ENCODE measurements at regions not wholly inside any gene's neighbourhood (a gene's known extent, or its start where the extent isn't known, plus 50 kb on each side); places are given as distances from the start of the nearest gene placed in this dataset.
"Not testable (repeated sequence)": the region's sequence is repeated elsewhere in the genome, so short reads cannot be mapped to it uniquely, and the experiment has no call there.

GRCh38 chr5:101637599-101637998, 658.5 kb downstream of the SLCO4C1 start:
- no peak overlapping the region for H3K27ac ChIP-seq
- no peak for TF ChIP-seq POLR2A (IDR thresholded peaks at IDR 0.05)
- TF ChIP-seq POLR2AphosphoS5 (IDR thresholded peaks at IDR 0.05): no peak
- TF ChIP-seq CTCF (IDR thresholded peaks at IDR 0.05): no peak
- TF ChIP-seq EP300 (IDR thresholded peaks at IDR 0.05): no peak
- H3K4me1 ChIP-seq: no peaks in the 10 kb centered on the region
- no peaks in the 10 kb centered on the region for H3K9me3 ChIP-seq
- 94% methylated on average over 2 of the region's 2 CpGs; no CpG with 5 or more reads in 1 of the 2 donors for WGBS, 2 donors (ENCODE audit: low coverage in 1 of 2)
- no peak overlapping the region for H3K4me3 ChIP-seq
- no peaks in the 10 kb centered on the region for H3K36me3 ChIP-seq
- H3K27me3 ChIP-seq: no peaks in the 10 kb centered on the region
- no peak for ATAC-seq

GRCh38 chr5:101627770-101628169, 668.3 kb downstream of the SLCO4C1 start:
- WGBS, 2 donors (ENCODE audit: low coverage in 1 of 2): 51% methylated on average over 2 of the region's 2 CpGs; no CpG with 5 or more reads in 1 of the 2 donors
- H3K36me3 ChIP-seq: not testable (repeated sequence)

GRCh38 chr5:101626572-101626971, 669.5 kb downstream of the SLCO4C1 start:
- Histone ChIP-seq H3K9me3 (no peaks in the 10 kb centered on the region), H3K27me3 (no peaks in the 10 kb centered on the region), H3K4me3 (no peak overlapping the region), H3K36me3 (no peaks in the 10 kb centered on the region), H3K4me1 (no peaks in the 10 kb centered on the region), H3K27ac (no peak overlapping the region)
- no peak for ATAC-seq
- TF ChIP-seq POLR2AphosphoS5 (IDR thresholded peaks at IDR 0.05): no peak
- TF ChIP-seq CTCF (IDR thresholded peaks at IDR 0.05): no peak
- TF ChIP-seq POLR2A (IDR thresholded peaks at IDR 0.05): no peak
- no peak for TF ChIP-seq EP300 (IDR thresholded peaks at IDR 0.05)
- WGBS, 2 donors (ENCODE audit: low coverage in 1 of 2): 44 to 58% methylated on average over 1 of the region's 1 CpG

More at GRCh38 chr5:101627770-101628169, 668.3 kb downstream of the SLCO4C1 start:
- H3K4me1 ChIP-seq, ATAC-seq, H3K9me3 ChIP-seq, H3K4me3 ChIP-seq, H3K27ac ChIP-seq, H3K27me3 ChIP-seq: not testable (repeated sequence)

GRCh38 chr5:101611039-101611438, 685.0 kb downstream of the SLCO4C1 start:
- WGBS, 2 donors (ENCODE audit: low coverage in 1 of 2): 78% methylated on average over 5 of the region's 6 CpGs; no CpG with 5 or more reads in 1 of the 2 donors
- Histone ChIP-seq H3K4me3 (no peak overlapping the region), H3K9me3 (no peaks in the 10 kb centered on the region), H3K27ac (no peak overlapping the region), H3K36me3 (no peaks in the 10 kb centered on the region), H3K27me3 (no peaks in the 10 kb centered on the region), H3K4me1 (no peaks in the 10 kb centered on the region)
- TF ChIP-seq POLR2A (IDR thresholded peaks at IDR 0.05) (no peak), POLR2AphosphoS5 (IDR thresholded peaks at IDR 0.05) (no peak), CTCF (IDR thresholded peaks at IDR 0.05) (no peak), EP300 (IDR thresholded peaks at IDR 0.05) (no peak)
- no peak for ATAC-seq

- no peaks in the 10 kb centered on the region for H3K9me3 ChIP-seq
- no peak overlapping the region for H3K27ac ChIP-seq
- 77 to 82% methylated on average over 1 of the region's 1 CpG for WGBS, 2 donors (ENCODE audit: low coverage in 1 of 2)
- H3K36me3 ChIP-seq: no peaks in the 10 kb centered on the region
- no peak overlapping the region for H3K4me3 ChIP-seq
- H3K4me1 ChIP-seq: no peaks in the 10 kb centered on the region
- no peaks in the 10 kb centered on the region for H3K27me3 ChIP-seq
- ATAC-seq: no peak
- no peak for TF ChIP-seq POLR2A (IDR thresholded peaks at IDR 0.05)
- no peak for TF ChIP-seq CTCF (IDR thresholded peaks at IDR 0.05)
- TF ChIP-seq POLR2AphosphoS5 (IDR thresholded peaks at IDR 0.05): no peak
- TF ChIP-seq EP300 (IDR thresholded peaks at IDR 0.05): no peak
These were observed 687.8 kb downstream of the SLCO4C1 start for GRCh38 chr5:101608322-101608721.
